ENCODE measurements at regions not wholly inside any gene's neighbourhood (a gene's known extent, or its start where the extent isn't known, plus 50 kb on each side); places are given as distances from the start of the nearest gene placed in this dataset.

DNA sequence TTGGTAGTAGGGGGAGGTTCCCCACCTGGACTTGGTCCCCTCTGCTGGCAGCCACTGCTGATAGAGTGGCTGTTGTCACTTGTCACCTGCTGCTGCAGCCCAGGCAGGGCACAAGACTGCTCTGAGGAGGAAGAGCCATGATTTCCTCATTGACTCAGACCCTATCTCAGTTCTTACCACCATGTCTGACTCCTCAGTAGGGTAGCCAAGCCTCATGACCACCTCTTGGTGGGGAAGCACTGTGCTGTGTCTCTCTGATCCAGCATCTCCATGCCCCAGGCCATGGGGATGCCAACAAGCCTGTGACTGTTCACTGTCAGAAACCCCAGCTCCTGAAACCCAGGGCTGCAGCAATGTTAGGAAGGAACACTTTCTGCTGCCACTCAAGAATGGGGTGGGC, 173.0 kb downstream of the WSCD1 start:
- TF ChIP-seq, protein P1, sequence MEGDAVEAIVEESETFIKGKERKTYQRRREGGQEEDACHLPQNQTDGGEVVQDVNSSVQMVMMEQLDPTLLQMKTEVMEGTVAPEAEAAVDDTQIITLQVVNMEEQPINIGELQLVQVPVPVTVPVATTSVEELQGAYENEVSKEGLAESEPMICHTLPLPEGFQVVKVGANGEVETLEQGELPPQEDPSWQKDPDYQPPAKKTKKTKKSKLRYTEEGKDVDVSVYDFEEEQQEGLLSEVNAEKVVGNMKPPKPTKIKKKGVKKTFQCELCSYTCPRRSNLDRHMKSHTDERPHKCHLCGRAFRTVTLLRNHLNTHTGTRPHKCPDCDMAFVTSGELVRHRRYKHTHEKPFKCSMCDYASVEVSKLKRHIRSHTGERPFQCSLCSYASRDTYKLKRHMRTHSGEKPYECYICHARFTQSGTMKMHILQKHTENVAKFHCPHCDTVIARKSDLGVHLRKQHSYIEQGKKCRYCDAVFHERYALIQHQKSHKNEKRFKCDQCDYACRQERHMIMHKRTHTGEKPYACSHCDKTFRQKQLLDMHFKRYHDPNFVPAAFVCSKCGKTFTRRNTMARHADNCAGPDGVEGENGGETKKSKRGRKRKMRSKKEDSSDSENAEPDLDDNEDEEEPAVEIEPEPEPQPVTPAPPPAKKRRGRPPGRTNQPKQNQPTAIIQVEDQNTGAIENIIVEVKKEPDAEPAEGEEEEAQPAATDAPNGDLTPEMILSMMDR (IDR thresholded peaks at IDR 0.05; ENCODE audit: low read depth, low read length) = no peak
- no peak for TF ChIP-seq MYC (IDR thresholded peaks at IDR 0.05; ENCODE audit: low read depth, low read length)
- TF ChIP-seq POLR2A (IDR thresholded peaks at IDR 0.05; ENCODE audit: extremely low read depth, insufficient read length) = no peak

Measured in NB4 (cell line).